Left kidney (tissue), 1 donor: ENCODE measurements at regions not wholly inside any gene's neighbourhood (a gene's known extent, or its start where the extent isn't known, plus 50 kb on each side); places are given as distances from the start of the nearest gene placed in this dataset.
"Not testable (repeated sequence)": the region's sequence is repeated elsewhere in the genome, so short reads cannot be mapped to it uniquely, and the experiment has no call there.

Experiments used
- DNase-seq: peaks from one replicate; pipeline ENCODE4 v3.0.0-alpha.2; 2013

DNA sequence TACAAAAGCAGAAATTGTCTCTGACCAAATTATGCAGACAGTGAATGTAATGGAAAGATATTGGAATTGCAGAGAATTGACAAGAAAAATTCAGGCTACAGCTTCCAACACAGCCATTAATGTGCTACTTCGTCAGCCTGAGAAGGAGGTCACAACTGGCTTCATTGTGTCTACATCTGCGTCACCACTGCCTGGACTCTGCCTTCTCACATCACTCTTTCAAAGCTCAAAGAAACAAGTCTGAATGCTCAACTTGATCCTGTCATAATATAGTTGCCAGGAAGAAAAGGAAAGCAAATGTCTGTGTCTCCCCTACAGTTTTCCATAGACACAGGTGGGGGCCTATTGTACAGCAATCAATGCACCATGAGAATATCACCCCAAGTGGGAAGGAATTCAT, 806.5 kb upstream of the CDH10 start:
- no peak for DNase-seq

DNA sequence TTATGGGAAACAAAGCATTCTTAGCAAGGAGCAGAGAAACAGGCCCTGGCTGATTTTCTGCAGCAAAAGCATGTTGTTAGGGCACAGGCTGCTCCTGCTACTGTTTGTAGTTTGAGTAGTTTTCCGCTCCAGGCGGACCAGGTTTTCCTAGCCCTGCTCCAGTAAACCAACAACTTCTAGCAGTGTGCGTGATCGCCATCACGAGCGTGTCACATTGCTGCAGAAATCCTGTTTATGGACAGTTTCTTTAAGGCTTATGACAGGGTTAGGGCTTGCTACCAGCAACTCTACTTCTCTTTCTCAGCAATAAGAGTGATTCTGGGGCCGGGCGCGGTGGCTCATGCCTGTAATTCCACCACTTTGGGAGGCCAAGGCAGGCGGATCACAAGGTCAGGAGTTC, 803.9 kb upstream of the CDH10 start:
- DNase-seq, result no peak

DNA sequence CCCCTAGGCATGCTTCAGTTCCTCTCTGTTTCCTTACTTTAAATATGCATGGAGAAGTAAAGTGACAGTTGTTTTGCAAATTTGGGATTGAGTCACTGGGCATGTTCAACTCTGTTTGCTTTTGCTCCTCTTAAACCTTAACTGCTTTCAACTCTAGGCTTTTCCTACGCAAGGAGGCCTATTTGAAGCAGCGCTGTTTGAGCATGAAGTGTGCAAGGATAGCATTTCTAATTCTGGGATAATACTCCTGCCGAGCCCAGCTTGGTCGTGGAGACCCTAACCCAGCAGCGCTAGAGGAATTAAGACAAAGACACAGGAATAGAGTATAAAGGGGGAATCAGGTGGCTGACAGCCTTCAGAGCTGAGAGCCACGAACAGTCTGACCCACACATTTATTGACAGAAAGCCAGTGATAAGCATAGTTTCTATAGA, 803.4 kb upstream of the CDH10 start:
- no peak for DNase-seq

DNA sequence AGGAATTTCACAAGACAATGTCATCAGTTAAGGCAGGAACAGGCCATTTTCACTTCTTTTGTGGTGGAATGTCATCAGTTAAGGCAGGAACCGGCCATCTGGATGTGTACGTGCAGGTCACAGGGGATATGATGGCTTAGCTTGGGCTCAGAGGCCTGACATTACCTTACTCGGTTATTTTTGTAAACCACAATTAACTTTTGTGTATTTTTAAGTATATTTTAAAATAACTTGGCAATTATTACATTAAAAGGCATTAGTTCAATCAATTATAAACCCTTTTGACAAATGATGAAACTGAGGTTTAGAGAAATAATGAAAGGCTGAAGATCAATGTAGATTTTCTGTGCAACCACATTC, 801.3 kb upstream of the CDH10 start:
- DNase-seq, result not testable (repeated sequence)

DNA sequence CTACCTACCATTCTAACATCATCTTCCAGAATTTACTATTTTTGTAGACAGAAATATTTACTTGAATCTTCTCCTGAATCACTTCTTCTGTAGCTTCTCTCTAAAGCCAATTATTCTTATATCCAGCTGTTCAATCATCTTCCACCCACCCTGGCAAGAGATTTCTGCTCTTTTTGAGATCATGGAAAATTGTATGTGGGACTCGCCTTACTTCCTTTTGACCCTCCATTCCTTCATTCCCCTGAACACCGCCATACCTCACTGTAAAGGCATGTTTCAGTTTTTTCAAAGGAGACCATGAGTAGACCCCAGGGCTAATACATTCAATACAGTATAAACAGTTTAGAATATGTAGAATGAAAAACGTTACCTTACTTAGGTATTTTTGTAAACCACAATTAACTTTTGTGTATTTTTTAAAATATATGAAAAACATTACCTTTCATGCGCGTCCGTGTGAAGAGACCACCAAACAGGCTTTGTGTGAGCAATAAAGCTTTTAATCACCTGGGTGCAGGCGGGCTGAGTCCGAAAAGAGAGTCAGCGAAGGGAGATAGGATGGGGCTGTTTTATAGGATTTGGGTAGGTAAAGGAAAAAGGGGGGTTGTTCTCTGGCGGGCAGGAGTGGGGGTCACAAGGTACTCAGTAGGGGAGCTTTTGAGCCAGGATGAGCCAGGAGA, 800.7 kb upstream of the CDH10 start:
- DNase-seq, result not testable (repeated sequence)

DNA sequence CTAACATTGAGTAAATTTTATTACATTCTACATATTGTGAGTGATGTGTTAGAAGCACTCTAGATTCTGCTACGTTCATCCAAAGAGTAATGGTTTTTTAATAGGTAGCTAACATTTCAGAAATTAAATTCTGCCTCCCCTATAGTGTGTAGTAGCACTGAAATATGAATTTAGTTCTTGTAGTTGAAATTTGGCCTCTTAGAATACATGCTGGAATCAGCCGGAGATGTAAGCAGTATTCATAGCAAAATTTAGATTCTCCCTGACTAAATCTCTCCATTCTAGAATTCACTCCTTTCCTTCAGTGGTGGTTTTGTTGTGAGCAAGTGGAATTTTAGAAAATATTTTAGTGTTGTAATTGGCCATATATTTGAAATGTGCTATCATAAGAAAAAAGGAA, 799.9 kb upstream of the CDH10 start:
- no peak for DNase-seq

DNA sequence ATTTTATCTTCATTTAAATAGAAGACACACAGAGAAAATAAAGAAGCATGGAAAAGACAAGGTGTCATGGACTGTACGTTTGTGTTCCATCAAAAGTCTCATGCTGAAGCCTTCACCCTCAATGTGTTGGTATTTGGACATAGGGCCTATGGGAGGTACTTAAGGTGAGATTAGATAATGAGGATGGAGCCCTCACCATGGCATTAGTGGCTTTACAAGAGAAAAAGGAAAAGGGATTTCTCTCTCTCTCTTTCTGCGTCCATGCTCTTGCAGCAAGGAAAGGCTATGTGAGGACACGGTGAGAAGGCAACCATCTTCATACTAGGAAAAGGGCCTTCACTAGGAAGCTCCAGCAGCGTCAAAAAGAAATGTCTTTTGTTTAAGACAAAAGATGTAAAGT, 797.0 kb upstream of the CDH10 start:
- no peak for DNase-seq

DNA sequence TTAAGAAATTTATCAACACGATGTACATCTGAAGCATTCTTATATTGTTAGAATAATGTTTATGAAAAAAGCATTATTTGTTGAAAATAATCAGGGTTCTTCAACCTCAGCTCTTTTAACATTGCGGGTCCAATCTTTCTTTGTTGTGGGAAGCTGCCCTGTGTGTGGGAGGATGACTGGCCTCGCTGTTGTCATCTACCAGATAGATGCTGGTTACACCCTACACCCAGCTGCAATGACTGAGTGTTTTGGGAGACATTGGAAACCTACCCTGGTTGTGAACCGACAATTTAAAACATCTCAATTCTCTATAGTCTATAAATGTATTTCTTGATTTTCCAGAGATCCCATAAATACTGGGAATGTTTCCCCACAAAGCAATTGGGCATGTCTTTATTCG, 794.2 kb upstream of the CDH10 start:
- DNase-seq, result no peak

DNA sequence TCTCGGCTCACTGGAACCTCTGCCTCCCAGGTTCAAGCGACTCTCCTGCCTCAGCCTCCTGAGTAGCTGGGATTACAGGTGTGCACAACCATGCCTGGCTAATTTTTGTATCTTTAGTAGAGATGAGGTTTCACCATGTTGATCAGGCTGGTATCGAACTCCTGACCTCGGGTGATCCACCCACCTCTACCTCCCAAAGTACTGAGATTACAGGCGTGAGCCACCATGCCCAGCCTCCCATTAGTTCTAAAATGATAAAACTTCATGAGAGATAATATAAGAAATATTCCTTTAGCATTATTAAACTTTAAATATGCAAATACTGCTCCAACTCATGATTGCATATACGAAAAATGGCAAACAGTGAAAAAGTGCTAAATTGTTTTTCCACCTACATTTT, 793.6 kb upstream of the CDH10 start:
- not testable (repeated sequence) for DNase-seq

DNA sequence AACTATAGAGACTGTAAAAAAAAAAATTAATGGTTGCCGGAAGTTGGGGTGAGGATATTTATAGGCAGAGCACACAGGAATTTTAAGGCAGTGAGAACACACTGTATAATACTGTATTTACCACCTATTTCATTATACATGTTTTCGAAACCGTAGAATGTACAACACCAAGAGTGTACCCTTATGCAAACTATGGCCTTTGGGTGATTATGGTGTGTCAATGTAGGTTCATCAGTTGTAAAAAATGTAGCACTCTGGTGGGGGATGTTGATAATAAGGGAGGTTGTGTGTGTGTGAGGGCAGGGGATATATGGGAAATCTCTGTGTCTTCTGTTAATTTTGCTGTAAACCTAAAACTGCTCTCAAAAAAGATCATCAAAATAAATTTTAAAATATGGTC, 791.7 kb upstream of the CDH10 start:
- no peak for DNase-seq

DNA sequence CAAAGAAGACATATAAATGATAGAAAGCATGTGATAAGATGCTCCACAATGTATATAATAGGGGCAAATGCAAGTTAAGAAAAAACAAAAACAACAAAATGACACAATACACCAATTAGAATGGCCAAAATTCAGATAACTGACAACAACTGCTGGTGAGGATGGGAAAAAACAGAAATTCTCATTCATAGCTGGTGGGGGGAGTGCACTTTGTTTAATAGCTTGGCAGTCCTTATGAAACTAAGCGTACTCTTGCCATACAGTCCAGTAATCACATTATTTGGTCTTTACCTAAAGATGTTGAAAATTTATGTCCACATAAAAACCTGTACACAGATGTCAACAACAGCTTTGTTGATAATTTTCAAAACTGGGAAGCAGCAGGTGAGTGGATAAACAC, 791.1 kb upstream of the CDH10 start:
- no peak for DNase-seq

DNA sequence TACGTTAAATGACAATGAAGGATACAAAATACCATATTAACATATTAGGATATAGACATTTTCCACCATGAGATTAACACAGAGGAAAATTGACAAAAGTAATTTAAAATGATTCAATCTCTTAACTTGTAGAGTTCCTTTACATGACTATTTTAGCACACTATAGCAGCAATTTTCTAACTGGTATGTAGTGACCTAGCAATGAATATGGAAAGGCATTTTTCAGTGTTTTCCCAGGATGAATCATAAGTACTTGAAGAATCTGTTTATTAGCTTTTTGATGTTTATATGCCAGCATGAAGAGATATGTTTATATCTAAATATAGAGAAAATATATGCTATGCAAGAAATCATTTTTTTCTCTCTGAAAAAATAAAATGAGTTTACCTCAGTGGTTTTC, 782.5 kb upstream of the CDH10 start:
- DNase-seq, result no peak

DNA sequence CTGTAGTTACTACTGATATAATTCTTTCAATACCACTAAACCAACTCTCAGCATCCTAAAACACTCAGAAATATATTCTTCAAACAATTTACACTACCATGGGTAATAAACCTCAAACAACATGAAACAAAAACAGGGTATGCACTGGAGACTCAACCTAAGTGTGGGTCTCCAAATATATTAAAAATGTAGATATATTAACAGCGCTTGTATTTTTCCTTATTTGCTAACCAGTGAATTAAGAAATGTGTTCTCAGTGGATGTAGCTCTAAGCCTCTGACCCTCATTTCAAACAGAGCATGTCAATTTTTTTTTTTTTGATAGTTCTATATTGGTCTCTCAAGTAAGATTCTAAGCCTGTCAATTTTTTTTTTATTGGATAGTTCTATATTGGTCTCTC, 778.5 kb upstream of the CDH10 start:
- DNase-seq, result no peak

DNA sequence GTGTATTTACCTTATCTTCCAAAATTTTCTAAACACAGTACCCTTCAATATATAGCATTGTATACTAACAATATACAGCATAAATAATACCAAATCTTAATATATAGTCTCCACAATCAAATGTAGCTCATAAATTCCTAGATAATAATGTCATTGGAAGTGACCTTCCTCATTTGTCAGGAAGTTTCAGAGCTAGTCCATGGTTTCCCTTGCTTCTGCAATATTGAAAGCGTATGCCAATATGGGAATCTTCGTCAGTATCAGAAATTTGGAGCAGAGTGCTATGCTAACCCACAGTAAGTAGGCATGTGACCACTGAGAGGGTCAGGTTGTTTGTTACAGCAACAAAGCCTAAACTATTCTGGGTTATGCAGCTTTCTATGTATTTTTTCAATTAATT, 774.9 kb upstream of the CDH10 start:
- DNase-seq, result no peak

DNA sequence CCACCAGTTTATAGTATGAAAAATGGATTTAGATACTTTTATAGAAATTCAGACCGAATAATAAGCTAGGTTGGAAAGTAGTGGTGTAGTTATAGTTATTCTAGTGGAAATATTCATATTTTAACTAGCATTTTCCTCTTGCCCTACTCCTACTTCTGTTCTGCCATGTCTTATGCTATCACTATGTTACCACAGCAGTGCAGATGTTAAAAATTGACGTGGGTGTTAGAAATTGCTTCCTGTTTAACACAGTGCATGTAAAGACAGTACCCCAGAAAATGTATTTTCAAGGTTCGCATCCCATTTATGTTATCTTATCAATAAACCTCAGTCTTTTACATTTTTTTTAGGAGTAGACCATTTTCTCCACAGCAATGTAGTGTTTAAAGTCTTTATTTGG, 774.2 kb upstream of the CDH10 start:
- DNase-seq, result no peak

DNA sequence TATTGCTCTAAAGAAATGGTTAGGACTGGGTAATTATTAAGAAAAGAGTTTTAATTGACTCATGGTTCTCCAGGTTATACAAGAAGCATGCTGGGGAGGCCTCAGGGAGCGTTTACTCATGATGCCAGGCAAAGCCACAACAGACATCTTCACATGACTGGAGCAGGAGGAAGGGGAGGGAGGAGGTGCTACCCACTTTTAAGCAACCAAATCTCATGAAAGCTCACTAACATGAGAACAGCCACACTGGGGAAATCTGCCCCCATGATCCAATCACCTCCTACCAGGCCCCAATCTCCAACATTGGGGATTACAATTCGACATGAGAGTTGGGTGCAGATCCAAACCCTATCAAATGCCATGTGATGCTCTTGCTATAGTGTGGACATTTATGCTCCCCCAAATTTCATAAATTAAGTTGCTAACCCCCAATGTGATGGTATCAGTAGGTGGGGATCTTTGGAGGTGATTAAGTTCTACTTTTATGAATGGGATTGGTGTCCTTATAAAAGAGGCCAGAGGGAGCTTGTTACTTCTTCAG, 773.6 kb upstream of the CDH10 start:
- DNase-seq, result no peak

DNA sequence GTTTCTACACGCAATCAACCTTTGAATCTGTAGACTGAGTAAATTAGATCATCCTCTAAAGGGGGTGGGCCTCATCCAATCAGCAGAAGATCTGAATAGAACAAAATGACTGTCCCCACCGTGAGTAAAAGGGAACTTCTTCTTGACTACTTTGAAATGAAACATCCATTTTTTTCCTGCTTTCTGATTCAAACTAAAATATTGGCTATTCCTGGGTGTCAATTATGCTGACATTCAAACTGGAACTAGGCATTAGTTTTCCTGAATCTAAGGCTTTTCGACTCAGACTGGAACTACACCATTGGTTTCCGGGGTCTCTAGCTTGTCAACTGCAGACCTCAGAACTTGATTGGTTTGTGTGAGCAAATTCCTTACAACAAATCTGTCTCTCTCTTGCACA, 772.2 kb upstream of the CDH10 start:
- DNase-seq, result no peak

DNA sequence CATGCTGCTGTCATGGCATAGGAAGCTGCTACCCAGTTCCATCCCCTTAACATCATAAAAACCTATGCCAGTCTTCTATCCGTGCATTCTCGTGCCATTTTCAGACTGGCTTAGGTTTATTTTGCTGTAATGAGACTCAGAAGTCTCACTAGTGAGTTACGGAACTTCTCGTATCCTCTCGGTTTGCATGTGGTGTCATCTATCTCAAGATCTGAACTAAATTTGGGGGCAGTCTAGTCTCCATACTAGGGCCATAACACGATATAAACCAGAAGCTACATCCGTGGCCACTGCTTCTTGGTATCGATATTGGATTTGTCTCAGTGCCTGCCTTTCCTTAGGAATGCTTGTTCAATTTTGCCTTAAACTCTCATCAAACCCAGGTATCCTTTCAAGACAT, 771.2 kb upstream of the CDH10 start:
- no peak for DNase-seq

DNA sequence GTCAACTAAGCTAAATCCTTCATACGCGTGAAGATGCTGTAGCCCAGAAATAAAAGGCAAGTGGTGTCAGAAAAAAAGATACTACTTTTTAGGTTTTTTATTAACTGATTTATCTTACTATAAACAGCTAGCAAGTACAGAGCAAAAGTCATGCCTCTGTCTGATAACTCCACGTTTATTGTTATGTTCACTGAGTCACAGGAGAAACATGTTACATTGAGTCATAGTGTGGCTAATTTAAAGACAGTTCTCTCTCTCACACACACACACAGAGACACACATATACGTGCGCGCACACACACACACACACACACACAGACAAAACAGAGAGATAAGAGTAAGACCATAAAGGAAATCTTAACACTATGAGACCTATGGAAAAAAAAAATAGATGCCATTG, 770.0 kb upstream of the CDH10 start:
- DNase-seq, result no peak

DNA sequence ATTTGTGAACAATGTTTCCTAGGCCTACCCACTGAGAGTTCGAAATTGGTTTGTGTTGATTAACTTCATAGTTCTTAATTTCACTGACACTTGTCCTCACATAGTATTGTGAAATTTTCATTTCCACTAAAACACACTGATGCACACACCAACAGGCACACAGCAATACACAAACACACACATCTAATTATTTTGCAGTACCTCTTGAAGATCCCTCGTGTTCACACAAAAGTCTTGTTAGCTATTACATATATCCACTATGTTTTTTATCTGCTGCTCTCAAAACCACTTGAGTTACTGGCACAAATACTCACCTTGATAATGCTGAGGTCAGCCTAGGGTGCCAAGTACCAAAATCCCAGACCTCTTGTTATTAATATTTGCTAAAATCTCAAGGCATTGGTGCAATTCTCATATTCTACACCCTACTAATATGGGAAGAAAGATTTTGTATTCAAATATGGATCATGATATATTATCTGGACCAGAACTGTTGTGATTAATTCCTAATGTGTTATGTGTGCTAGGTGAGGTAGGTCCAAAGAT, 767.4 kb upstream of the CDH10 start:
- DNase-seq, result no peak

DNA sequence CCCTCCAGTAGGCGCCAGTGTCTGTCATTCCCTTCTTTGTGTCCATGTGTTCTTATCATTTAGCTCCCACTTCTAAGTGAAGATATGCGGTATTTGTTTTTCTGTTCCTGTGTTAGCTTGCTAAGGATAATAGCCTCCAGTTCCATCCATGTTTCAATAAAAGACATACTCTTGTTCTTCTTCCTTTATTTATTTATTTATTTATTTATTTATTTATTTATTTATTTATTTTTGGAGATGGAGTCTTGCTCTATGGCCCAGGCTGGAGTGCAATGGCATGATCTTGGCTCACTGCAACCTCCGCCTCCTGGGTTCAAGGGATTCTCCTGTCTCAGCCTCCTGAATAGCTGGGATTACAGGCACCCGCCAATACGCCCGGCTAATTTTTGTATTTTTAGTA, 762.6 kb upstream of the CDH10 start:
- DNase-seq, result not testable (repeated sequence)

DNA sequence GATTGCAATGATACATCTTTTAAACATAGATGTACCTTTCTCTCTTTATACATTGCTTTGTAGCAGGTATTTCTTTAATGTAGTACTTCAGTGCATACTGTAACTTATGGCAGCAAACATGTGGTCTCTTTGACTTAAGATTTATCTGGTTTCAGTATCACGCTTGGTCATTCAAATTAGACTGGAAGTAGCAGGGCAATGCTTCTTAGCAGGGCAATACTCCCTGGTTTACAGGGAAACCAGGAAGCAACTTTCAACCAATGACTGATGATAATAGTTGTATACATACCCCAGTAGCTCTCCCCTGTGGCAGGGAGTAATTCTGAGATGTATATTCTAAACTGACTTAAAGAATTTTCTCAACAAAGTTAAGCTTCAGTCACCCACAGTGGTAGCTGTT, 761.1 kb upstream of the CDH10 start:
- no peak for DNase-seq

DNA sequence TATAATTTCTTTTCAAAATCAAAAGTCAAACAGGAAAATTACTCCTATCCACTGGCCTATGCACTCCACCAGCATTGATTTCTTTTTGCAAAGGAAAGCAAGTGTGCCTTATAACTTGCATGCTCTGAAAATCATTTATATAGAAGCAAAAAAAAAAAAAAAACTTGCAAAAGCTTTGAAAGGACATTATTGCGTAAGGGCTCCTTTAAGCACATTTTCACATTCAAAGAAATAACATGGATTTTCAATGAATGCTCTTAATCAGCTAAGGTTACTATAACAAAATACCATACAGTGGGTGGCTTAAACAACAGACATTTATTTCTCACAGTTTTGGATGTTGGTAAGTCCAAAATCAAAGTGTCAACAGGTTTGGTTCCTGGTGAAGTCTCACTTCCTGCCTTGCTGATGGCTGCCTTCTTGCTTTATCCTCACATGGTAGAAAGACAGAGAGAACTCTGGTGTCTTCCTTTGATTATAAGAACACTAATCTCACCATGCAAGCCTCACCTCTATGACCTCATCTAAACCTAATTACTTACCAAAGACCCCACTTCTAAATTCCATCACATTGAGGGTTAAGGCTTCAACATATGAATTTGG, 755.2 kb upstream of the CDH10 start:
- no peak for DNase-seq

DNA sequence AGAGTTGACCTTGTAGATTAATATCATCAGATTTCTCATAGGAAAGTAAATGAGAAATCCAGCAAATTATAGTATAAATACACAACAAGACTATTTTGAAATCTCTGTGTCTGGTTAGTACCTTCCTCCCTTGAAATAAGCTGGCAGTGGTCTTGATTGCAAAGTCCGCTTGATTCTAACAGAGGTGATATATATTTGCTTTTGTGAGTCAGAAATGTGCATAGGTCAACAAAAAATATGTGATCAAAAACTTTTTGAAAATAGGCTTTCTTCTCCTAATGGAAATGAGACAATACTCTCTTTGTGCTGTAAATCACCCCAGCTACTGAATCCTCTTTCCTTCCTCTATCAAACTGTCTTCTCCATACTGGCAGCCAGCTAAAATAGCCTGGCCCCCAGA, 749.2 kb upstream of the CDH10 start:
- no peak for DNase-seq
